ENCODE measurements at regions not wholly inside any gene's neighbourhood (a gene's known extent, or its start where the extent isn't known, plus 50 kb on each side); places are given as distances from the start of the nearest gene placed in this dataset.

DNA sequence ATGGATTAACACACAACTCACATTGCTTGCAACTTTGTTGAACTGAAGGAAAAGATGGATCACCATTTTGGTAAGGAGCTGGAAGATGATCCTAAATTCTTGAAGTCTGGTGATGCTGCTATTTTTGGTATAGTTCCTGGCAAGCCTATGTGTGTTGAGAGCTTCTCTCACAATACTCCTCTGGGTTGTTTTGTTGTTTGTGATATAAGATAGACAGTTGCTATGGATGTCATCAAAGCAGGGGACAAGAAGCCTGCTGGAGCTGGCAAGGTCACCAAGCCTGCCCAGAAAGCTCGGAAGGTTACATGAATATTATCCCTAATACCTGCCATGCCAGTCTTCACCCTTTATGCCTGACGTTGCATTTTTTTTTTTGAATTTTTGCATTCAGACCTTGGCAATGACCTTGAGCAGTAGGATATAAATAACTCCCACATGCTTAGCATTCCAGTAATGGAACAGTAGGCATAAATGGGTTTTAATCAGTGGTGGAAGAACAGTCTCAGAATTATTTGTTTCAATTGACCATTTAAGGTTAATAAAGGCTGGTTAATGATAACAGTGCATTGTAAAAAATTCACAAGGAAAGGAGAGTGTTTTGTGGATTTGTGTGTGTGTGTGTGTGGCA is 129.0 kb upstream of the SEL1L start:
- TF ChIP-seq, protein P1, sequence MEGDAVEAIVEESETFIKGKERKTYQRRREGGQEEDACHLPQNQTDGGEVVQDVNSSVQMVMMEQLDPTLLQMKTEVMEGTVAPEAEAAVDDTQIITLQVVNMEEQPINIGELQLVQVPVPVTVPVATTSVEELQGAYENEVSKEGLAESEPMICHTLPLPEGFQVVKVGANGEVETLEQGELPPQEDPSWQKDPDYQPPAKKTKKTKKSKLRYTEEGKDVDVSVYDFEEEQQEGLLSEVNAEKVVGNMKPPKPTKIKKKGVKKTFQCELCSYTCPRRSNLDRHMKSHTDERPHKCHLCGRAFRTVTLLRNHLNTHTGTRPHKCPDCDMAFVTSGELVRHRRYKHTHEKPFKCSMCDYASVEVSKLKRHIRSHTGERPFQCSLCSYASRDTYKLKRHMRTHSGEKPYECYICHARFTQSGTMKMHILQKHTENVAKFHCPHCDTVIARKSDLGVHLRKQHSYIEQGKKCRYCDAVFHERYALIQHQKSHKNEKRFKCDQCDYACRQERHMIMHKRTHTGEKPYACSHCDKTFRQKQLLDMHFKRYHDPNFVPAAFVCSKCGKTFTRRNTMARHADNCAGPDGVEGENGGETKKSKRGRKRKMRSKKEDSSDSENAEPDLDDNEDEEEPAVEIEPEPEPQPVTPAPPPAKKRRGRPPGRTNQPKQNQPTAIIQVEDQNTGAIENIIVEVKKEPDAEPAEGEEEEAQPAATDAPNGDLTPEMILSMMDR (conservative IDR thresholded peaks at IDR 0.05; ENCODE audit: low read length) = no peak
- TF ChIP-seq EZH2phosphoT487 (IDR thresholded peaks at IDR 0.05; ENCODE audit: borderline replicate concordance, low read depth, low read length) = no peak

Data from OCI-LY7 (cell line).